Transverse colon (tissue), 4 donors: ENCODE measurements at regions not wholly inside any gene's neighbourhood (a gene's known extent, or its start where the extent isn't known, plus 50 kb on each side); places are given as distances from the start of the nearest gene placed in this dataset.

ENCODE experiments used
- EP300 ChIP-seq: sonication (generic); formaldehyde crosslinking; IDR thresholded peaks from one replicate; pipeline ENCODE4 v1.6.1; 2017; ENCODE audit warnings: antibody characterized with exemption, low read depth
- POLR2A ChIP-seq: fragments of 450-650 bp; IDR thresholded peaks from one replicate; pipeline ENCODE4 v1.6.1; 2016; ENCODE audit warnings: antibody characterized with exemption, mild to moderate bottlenecking, moderate library complexity
- POLR2AphosphoS5 ChIP-seq, 3 donors: sonication (generic); formaldehyde crosslinking; IDR thresholded peaks; one replicate each; pipeline ENCODE4 v1.6.1; 2016; ENCODE audit warnings: antibody characterized with exemption in 3 of 3
- TF ChIP-seq, protein P1 (sequence below), 5 experiments: fragments of 200-600 bp in 3 of 5; fragments of 450-650 bp in 2 of 5; sonication (generic) in 3 of 5; IDR thresholded peaks; 1 replicate in 2 of 5; 2 replicates in 3 of 5; pipeline ENCODE4 v1.5.1; 2016 to 2017; ENCODE audit warnings: antibody characterized with exemption in 5 of 5, inconsistent platforms in 3 of 5, mild to moderate bottlenecking in 2 of 5, moderate library complexity in 1 of 5

DNA sequence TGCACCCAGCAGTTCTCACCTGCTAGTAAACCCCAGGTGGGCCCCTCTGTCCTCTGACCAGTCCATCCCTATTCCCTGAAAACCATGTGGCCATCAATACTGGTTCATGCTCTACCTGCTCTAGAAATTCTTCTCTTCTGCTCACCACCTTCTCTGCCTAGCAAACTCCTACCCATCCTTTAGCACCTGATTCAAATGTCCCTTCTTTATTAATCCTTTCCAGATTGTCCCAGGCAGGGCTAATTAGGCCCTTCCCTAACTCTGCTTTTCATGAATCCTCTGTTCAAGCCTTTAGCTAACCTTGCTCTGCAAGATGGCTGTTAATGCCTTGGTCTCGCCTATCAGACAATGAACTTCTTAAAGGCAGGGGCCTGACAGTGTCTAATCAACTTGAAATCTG, 62.1 kb upstream of the TRABD2B start:
- TF ChIP-seq, protein P1, sequence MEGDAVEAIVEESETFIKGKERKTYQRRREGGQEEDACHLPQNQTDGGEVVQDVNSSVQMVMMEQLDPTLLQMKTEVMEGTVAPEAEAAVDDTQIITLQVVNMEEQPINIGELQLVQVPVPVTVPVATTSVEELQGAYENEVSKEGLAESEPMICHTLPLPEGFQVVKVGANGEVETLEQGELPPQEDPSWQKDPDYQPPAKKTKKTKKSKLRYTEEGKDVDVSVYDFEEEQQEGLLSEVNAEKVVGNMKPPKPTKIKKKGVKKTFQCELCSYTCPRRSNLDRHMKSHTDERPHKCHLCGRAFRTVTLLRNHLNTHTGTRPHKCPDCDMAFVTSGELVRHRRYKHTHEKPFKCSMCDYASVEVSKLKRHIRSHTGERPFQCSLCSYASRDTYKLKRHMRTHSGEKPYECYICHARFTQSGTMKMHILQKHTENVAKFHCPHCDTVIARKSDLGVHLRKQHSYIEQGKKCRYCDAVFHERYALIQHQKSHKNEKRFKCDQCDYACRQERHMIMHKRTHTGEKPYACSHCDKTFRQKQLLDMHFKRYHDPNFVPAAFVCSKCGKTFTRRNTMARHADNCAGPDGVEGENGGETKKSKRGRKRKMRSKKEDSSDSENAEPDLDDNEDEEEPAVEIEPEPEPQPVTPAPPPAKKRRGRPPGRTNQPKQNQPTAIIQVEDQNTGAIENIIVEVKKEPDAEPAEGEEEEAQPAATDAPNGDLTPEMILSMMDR (IDR thresholded peaks at IDR 0.05), result no peak
- TF ChIP-seq POLR2AphosphoS5 (IDR thresholded peaks at IDR 0.05) (no peak), POLR2A (no peak), EP300 (no peak)
